ENCODE measurements at regions not wholly inside any gene's neighbourhood (a gene's known extent, or its start where the extent isn't known, plus 50 kb on each side); places are given as distances from the start of the nearest gene placed in this dataset.

GRCh38 chr11:19403196-19403895, 162.6 kb upstream of the E2F8 start:
- TF ChIP-seq CTCF (IDR thresholded peaks at IDR 0.05; ENCODE audit: low read depth, low read length): no peak
- TF ChIP-seq POLR2A (IDR thresholded peaks at IDR 0.05; ENCODE audit: extremely low read depth, insufficient read length): no peak
- no peak for TF ChIP-seq MAX (IDR thresholded peaks at IDR 0.05; ENCODE audit: low read depth, low read length)

Measured in NB4 (cell line).